Stomach (tissue), 8 donors: ENCODE measurements at regions not wholly inside any gene's neighbourhood (a gene's known extent, or its start where the extent isn't known, plus 50 kb on each side); places are given as distances from the start of the nearest gene placed in this dataset.
A peak's percentile ranks its signal among the peaks of the same experiment; 100 is the strongest.

Experiments used
- DNase-seq, 2 donors: peaks; one replicate each; pipeline versions ENCODE4 v3.0.0 to v3.0.0-alpha.2; 2013 to 2019
- H3K27ac ChIP-seq, 5 donors: fragments of 200-600 bp in 4 of 5; sonication (generic) in 4 of 5; one replicate each; pipeline ENCODE4 v1.5.1; 2013 to 2019; ENCODE audit warnings: mild to moderate bottlenecking in 1 of 5, moderate library complexity in 1 of 5
- H3K27me3 ChIP-seq, 3 donors: fragments of 200-600 bp; sonication (generic); one replicate each; pipeline ENCODE4 v1.5.1; 2017 to 2019; ENCODE audit warnings: mixed run types in 1 of 3
- H3K36me3 ChIP-seq, 4 donors: fragments of 200-600 bp; sonication (generic); 1 replicate in 3 of 4; 2 replicates in 1 of 4; pipeline ENCODE4 v1.5.1; 2016 to 2019
- H3K4me1 ChIP-seq, 4 donors: fragments of 200-600 bp; sonication (generic); one replicate each; pipeline ENCODE4 v1.5.1; 2016 to 2019
- H3K4me3 ChIP-seq, 4 donors: fragments of 200-600 bp; sonication (generic) in 3 of 4; one replicate each; pipeline ENCODE4 v1.5.1; 2016 to 2019; ENCODE audit warnings: mild to moderate bottlenecking in 1 of 4
- H3K9me3 ChIP-seq, 4 donors: fragments of 200-600 bp; sonication (generic); one replicate each; pipeline ENCODE4 v1.5.1; 2016 to 2019
- CTCF ChIP-seq, 7 experiments: fragments of 450-650 bp in 4 of 7; fragments of 200-600 bp in 3 of 7; sonication (generic) in 3 of 7; IDR thresholded peaks; one replicate each; pipeline ENCODE4 v1.5.1; 2016 to 2019; ENCODE audit warnings: antibody characterized with exemption in 7 of 7, control low read depth in 2 of 7, mild to moderate bottlenecking in 1 of 7
- EP300 ChIP-seq: sonication (generic); formaldehyde crosslinking; IDR thresholded peaks from one replicate; pipeline ENCODE4 v1.6.1; 2017; ENCODE audit warnings: antibody characterized with exemption
- POLR2A ChIP-seq, 4 donors: fragments of 450-650 bp; IDR thresholded peaks; one replicate each; pipeline ENCODE4 v1.6.1; 2016; ENCODE audit warnings: antibody characterized with exemption in 4 of 4, control low read depth in 2 of 4, mild to moderate bottlenecking in 1 of 4, moderate library complexity in 1 of 4
- POLR2AphosphoS5 ChIP-seq, 3 donors: sonication (generic); formaldehyde crosslinking; IDR thresholded peaks; one replicate each; pipeline ENCODE4 v1.6.1; 2016; ENCODE audit warnings: antibody characterized with exemption in 3 of 3
- WGBS, 5 donors: extraction: QIAGEN DNeasy Blood & Tissue Kit in 3 of 5; methylation state at CpG; one replicate each; pipeline versions ENCODE4 v1.1.5 to v1.1.7; 2013 to 2018; 5-methylcytosine and 5-hydroxymethylcytosine counted together
- intact Hi-C: fragments of 100-400 bp; cut with DNase I; formaldehyde crosslinking; loops from one replicate; pipeline ENCODE4 v1.15.1; 2023; ENCODE audit warnings: low total_unique reads
- donor health status: healthy with polysubstance abuse.
- donor health status: Bipolar disorder and iron deficiency.
- donor health status: healthy.

GRCh38 chr1:91613595-91613994 is 112.9 kb downstream of the CDC7 start:
- H3K4me1 ChIP-seq: peaks cover 0 to 15% (median 4%) of the 10 kb centered on the region in 4 donors
- TF ChIP-seq EP300: no peak
- no peak for TF ChIP-seq POLR2A (IDR thresholded peaks at IDR 0.05)
- TF ChIP-seq POLR2AphosphoS5 (IDR thresholded peaks at IDR 0.05): no peak
- TF ChIP-seq CTCF (IDR thresholded peaks at IDR 0.05): no peak
- H3K9me3 ChIP-seq: no peaks in the 10 kb centered on the region
- H3K27ac ChIP-seq: no peak overlapping the region
- peak in 1 of 2 donors; percentile 43 for DNase-seq
- no peaks in the 10 kb centered on the region for H3K27me3 ChIP-seq
- H3K4me3 ChIP-seq: no peak overlapping the region
- intact Hi-C loops: no loop called here
- WGBS, 5 donors: 94 to 100% (median 98%) methylated on average over 1 of the region's 1 CpG
- no peaks in the 10 kb centered on the region for H3K36me3 ChIP-seq

- WGBS, 5 donors: 85 to 97% (median 95%) methylated on average over 3 of the region's 3 CpGs
- intact Hi-C loops: no loop called here
- Histone ChIP-seq H3K27me3 (no peaks in the 10 kb centered on the region), H3K4me3 (no peak overlapping the region), H3K4me1 (peaks cover 0 to 15% (median 0%) of the 10 kb centered on the region in 4 donors), H3K36me3 (no peaks in the 10 kb centered on the region), H3K27ac (no peak overlapping the region), H3K9me3 (no peaks in the 10 kb centered on the region)
- TF ChIP-seq CTCF (IDR thresholded peaks at IDR 0.05): no peak
- no peak for TF ChIP-seq POLR2A (IDR thresholded peaks at IDR 0.05)
- no peak for TF ChIP-seq POLR2AphosphoS5 (IDR thresholded peaks at IDR 0.05)
- no peak for TF ChIP-seq EP300
- DNase-seq: no peak
Measured at GRCh38 chr1:91616712-91617111, 116.1 kb downstream of the CDC7 start.

- TF ChIP-seq POLR2AphosphoS5 (IDR thresholded peaks at IDR 0.05) (no peak), POLR2A (IDR thresholded peaks at IDR 0.05) (no peak), EP300 (no peak), CTCF (IDR thresholded peaks at IDR 0.05) (no peak)
- DNase-seq: peak in 1 of 2 donors; percentile 69
- no peaks in the 10 kb centered on the region for H3K9me3 ChIP-seq
- peaks cover 0 to 21% (median under 1%) of the 10 kb centered on the region in 4 donors for H3K4me1 ChIP-seq
- no peak overlapping the region for H3K27ac ChIP-seq
- H3K27me3 ChIP-seq: no peaks in the 10 kb centered on the region
- WGBS, 5 donors: 47 to 62% (median 54%) methylated on average over 5 of the region's 5 CpGs
- intact Hi-C loops: no loop called here
- no peaks in the 10 kb centered on the region for H3K36me3 ChIP-seq
- H3K4me3 ChIP-seq: no peak overlapping the region
Measured at GRCh38 chr1:91617285-91617765, 116.7 kb downstream of the CDC7 start.

- TF ChIP-seq CTCF (IDR thresholded peaks at IDR 0.05) (no peak), EP300 (no peak), POLR2AphosphoS5 (IDR thresholded peaks at IDR 0.05) (no peak), POLR2A (IDR thresholded peaks at IDR 0.05) (no peak)
Measured at GRCh38 chr1:91619881-91620280, 119.2 kb downstream of the CDC7 start.

More at GRCh38 chr1:91619881-91620280, 119.2 kb downstream of the CDC7 start:
- no peak for DNase-seq
- Histone ChIP-seq H3K36me3 (no peaks in the 10 kb centered on the region), H3K27me3 (no peaks in the 10 kb centered on the region), H3K9me3 (no peaks in the 10 kb centered on the region), H3K4me1 (peaks cover 0 to 23% (median 3%) of the 10 kb centered on the region in 4 donors), H3K27ac (no peak overlapping the region), H3K4me3 (no peak overlapping the region)
- intact Hi-C loops: no loop called here
- WGBS, 5 donors: 66 to 87% (median 83%) methylated on average over 3 of the region's 3 CpGs
